ENCODE measurements at regions not wholly inside any gene's neighbourhood (a gene's known extent, or its start where the extent isn't known, plus 50 kb on each side); places are given as distances from the start of the nearest gene placed in this dataset.

DNA sequence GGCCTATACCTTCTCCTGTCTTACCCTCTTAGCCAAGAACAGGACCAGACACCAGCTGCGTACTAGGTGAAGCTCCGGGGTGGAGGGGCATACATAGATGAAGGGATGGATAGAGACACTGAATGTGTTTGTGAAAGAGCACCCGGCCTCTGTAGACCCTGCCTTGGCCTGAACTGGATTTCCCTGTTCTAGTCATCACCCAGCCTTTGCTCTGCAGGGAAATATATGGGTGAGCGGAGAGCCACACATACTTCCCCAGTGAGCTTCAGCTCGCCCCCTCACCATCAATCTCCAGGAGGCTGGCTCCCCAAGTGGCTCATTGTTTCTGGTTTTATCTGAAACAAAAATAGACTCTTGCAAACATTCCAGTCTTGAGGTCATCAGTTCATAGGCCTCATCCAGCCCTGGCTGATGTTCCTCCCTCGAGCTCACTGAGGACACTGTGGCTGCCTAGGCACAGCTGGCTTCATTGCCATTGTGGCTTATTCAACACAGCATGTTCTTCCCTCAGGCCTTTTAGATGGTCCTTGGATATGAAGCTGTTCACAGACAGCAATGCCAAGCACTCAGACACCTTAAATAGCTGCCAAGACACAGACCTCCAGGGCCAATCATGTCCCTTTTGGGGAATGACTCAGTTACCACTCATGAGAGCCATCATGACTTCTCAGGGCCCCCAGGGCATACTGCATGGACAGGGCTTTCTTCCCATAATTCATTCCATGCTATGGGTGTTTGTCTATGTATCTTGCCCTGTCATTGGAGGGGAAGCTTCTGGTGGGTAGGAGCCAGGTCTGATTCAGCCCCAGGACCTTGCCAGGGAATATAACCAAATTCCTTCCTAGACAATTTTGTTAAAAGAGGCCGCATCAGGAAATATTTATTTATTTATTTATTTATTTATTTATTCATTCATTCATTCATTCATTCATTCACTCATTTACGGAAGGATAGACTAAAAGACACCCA is 82.4 kb downstream of the TTC32 start:
- 95% methylated on average over 3 of the region's 8 CpGs for WGBS (ENCODE audit: insufficient coverage)
- Histone ChIP-seq H3K9me3 (ENCODE audit: control extremely low read depth in 1 of 5, control insufficient read depth in 4 of 5, insufficient read depth in 2 of 5, low read depth in 1 of 5, low read length in 4 of 5) (peaks cover 0 to 2% (median 0%) of the 10 kb centered on the region in 5 experiments), H3K27ac (ENCODE audit: insufficient read depth in 1 of 2, low read depth in 1 of 2, low read length in 2 of 2, poor library complexity in 1 of 2, severe bottlenecking in 2 of 2) (no peak overlapping the region), H3K4me3 (ENCODE audit: control insufficient read depth in 1 of 7, extremely low read depth in 1 of 7, insufficient read depth in 4 of 7, low read depth in 2 of 7, low read length in 6 of 7) (no peak overlapping the region), H3K4me1 (ENCODE audit: control extremely low read depth in 1 of 4, control insufficient read depth in 4 of 4, insufficient read depth in 4 of 4, low read length in 3 of 4) (no peaks in the 10 kb centered on the region), H3K27me3 (replicated peaks in 2 of 5; ENCODE audit: control insufficient read depth in 4 of 5, insufficient read depth in 5 of 5, low read length in 4 of 5) (no peaks in the 10 kb centered on the region), H3K36me3 (ENCODE audit: control insufficient read depth in 4 of 4, insufficient read depth in 4 of 4, low read length in 3 of 4) (no peaks in the 10 kb centered on the region)
- CTCF ChIA-PET: no interaction called here
- POLR2A ChIA-PET: no interaction called here
- no peak for DNase-seq

DNA sequence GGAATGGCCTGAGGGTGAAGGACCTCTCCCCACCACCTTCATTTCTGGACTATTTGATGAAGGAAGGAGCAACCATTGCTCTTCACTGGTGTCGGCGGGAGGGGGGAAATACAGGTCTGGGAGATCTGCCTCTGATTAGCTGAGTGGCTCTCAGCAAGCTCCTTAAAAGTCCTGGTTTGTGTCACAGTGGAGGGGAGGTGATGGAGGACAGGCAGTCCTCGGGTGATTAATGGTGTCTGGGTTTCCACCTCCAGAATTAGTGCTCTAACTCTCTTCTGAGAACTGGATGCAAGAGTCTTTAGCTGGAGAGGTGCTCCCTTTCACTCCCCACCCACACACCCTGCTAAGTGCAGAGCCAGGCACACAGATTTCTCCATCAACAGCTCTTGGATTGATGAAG is 83.2 kb downstream of the TTC32 start:
- no CpG with 5 or more reads among the region's 3 CpGs for WGBS (ENCODE audit: insufficient coverage)
- no peak overlapping the region for H3K4me3 ChIP-seq (ENCODE audit: control insufficient read depth in 1 of 7, extremely low read depth in 1 of 7, insufficient read depth in 4 of 7, low read depth in 2 of 7, low read length in 6 of 7)

DNA sequence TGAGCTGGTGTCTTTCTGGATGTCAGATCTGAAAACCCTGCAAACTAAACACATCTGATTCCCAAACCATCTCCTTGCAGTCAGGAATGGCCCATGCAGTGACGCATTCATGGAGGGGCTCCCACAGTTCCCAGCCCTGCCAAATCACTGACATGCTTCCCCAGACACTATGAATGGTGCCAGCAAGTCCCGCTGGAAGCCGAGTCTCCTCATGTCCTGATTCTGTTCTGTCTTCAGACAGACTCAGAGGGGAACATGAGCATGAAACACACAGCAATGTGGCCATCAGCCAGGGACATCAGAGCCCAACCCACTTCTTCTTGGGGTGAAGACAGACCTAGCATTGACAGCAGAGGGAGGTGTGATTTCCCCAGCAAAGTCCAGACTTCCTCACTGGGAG is 83.7 kb downstream of the TTC32 start:
- ChIA-PET CTCF (no interaction called here), POLR2A (no interaction called here)
- 93% methylated on average over 3 of the region's 3 CpGs for WGBS (ENCODE audit: insufficient coverage)

More for the DNA sequence above, 83.2 kb downstream of the TTC32 start:
- Histone ChIP-seq H3K4me1 (ENCODE audit: control extremely low read depth in 1 of 4, control insufficient read depth in 4 of 4, insufficient read depth in 4 of 4, low read length in 3 of 4) (no peaks in the 10 kb centered on the region), H3K27ac (ENCODE audit: insufficient read depth in 1 of 2, low read depth in 1 of 2, low read length in 2 of 2, poor library complexity in 1 of 2, severe bottlenecking in 2 of 2) (no peak overlapping the region), H3K9me3 (ENCODE audit: control extremely low read depth in 1 of 5, control insufficient read depth in 4 of 5, insufficient read depth in 2 of 5, low read depth in 1 of 5, low read length in 4 of 5) (peaks cover 0 to 2% (median 0%) of the 10 kb centered on the region in 5 experiments), H3K27me3 (replicated peaks in 2 of 5; ENCODE audit: control insufficient read depth in 4 of 5, insufficient read depth in 5 of 5, low read length in 4 of 5) (no peaks in the 10 kb centered on the region), H3K36me3 (ENCODE audit: control insufficient read depth in 4 of 4, insufficient read depth in 4 of 4, low read length in 3 of 4) (no peaks in the 10 kb centered on the region)
- CTCF ChIA-PET: no interaction called here
- DNase-seq: no peak
- POLR2A ChIA-PET: no interaction called here

DNA sequence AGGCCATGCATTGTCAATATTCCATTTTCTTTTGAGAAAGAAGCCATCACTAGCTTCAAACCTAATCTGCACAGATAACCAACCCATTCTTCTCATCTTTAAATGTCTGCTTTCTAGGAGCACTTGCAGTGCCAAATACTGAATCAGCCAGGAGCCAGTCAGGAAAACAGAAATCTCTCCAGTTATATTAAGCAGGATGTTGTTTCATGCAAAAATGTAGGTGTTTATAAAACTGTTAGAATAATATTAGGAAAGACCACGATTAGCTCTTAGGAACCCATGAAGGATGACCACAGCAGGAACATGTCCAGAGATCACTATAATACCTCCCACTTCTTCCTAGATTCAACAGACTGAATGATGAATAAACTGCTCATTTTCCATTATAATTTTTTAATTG is 86.0 kb downstream of the TTC32 start:
- CTCF ChIA-PET: no interaction called here
- WGBS (ENCODE audit: insufficient coverage): no CpG with 5 or more reads among the region's 1 CpG
- Histone ChIP-seq H3K36me3 (ENCODE audit: control insufficient read depth in 4 of 4, insufficient read depth in 4 of 4, low read length in 3 of 4) (no peaks in the 10 kb centered on the region), H3K4me3 (ENCODE audit: control insufficient read depth in 1 of 7, extremely low read depth in 1 of 7, insufficient read depth in 4 of 7, low read depth in 2 of 7, low read length in 6 of 7) (no peak overlapping the region), H3K4me1 (ENCODE audit: control extremely low read depth in 1 of 4, control insufficient read depth in 4 of 4, insufficient read depth in 4 of 4, low read length in 3 of 4) (no peaks in the 10 kb centered on the region), H3K9me3 (ENCODE audit: control extremely low read depth in 1 of 5, control insufficient read depth in 4 of 5, insufficient read depth in 2 of 5, low read depth in 1 of 5, low read length in 4 of 5) (peaks cover 0 to 2% (median 0%) of the 10 kb centered on the region in 5 experiments), H3K27me3 (replicated peaks in 2 of 5; ENCODE audit: control insufficient read depth in 4 of 5, insufficient read depth in 5 of 5, low read length in 4 of 5) (peaks cover 0 to 4% (median 0%) of the 10 kb centered on the region in 5 experiments), H3K27ac (ENCODE audit: insufficient read depth in 1 of 2, low read depth in 1 of 2, low read length in 2 of 2, poor library complexity in 1 of 2, severe bottlenecking in 2 of 2) (no peak overlapping the region)
- POLR2A ChIA-PET: no interaction called here
- DNase-seq: no peak

More for the DNA sequence above, 83.7 kb downstream of the TTC32 start:
- DNase-seq: no peak
- no peak overlapping the region for H3K27ac ChIP-seq (ENCODE audit: insufficient read depth in 1 of 2, low read depth in 1 of 2, low read length in 2 of 2, poor library complexity in 1 of 2, severe bottlenecking in 2 of 2)
- H3K4me1 ChIP-seq (ENCODE audit: control extremely low read depth in 1 of 4, control insufficient read depth in 4 of 4, insufficient read depth in 4 of 4, low read length in 3 of 4): no peaks in the 10 kb centered on the region
- no peaks in the 10 kb centered on the region for H3K36me3 ChIP-seq (ENCODE audit: control insufficient read depth in 4 of 4, insufficient read depth in 4 of 4, low read length in 3 of 4)
- peaks cover 0 to 2% (median 0%) of the 10 kb centered on the region in 5 experiments for H3K9me3 ChIP-seq (ENCODE audit: control extremely low read depth in 1 of 5, control insufficient read depth in 4 of 5, insufficient read depth in 2 of 5, low read depth in 1 of 5, low read length in 4 of 5)
- no peak overlapping the region for H3K4me3 ChIP-seq (ENCODE audit: control insufficient read depth in 1 of 7, extremely low read depth in 1 of 7, insufficient read depth in 4 of 7, low read depth in 2 of 7, low read length in 6 of 7)
- H3K27me3 ChIP-seq (replicated peaks in 2 of 5; ENCODE audit: control insufficient read depth in 4 of 5, insufficient read depth in 5 of 5, low read length in 4 of 5): peaks cover 0 to under 1% (median 0%) of the 10 kb centered on the region in 5 experiments

DNA sequence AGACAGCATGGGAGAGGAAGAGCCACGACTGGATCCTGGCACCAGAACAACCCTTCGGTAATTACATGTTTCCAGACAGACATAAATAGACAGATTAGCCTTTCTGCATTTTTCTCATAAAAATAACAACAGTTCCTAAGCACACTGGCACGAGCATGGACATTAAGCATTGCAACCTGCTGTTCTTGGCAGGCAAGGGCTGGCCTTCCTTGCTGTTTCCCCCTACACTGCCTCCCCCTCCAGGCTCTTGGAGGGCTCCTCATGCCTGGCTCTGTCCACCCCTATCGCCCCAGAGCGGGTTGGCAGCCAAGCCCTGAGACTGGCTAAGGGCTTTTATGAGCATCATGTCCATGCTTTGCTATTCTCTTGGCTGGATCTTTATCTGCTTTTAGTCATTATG is 89.6 kb downstream of the TTC32 start:
- CTCF ChIA-PET: no interaction called here
- H3K9me3 ChIP-seq (ENCODE audit: control extremely low read depth in 1 of 5, control insufficient read depth in 4 of 5, insufficient read depth in 2 of 5, low read depth in 1 of 5, low read length in 4 of 5): peaks cover 0 to 1% (median 0%) of the 10 kb centered on the region in 5 experiments

DNA sequence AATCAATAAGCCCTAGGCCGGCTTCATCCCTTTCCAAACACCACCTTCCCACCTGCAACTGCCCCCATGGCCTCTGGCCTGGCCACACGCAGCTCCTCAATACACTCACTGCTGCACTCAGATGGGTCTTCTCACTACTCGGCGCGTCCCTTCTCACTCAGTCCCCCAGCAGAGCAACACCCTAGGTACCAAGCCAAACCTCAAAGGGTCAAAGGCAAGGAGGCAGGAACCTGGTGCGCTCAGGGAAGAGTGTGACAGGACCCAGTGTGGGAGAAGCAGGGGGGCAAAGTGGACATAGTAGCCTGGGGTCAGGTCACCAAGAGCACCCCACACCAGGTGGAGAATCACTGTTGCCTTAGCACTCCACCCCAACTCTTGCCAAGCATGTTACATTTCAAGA is 90.6 kb downstream of the TTC32 start:
- WGBS (ENCODE audit: insufficient coverage): 96% methylated on average over 3 of the region's 6 CpGs
- Histone ChIP-seq H3K4me1 (ENCODE audit: control extremely low read depth in 1 of 4, control insufficient read depth in 4 of 4, insufficient read depth in 4 of 4, low read length in 3 of 4) (no peaks in the 10 kb centered on the region), H3K4me3 (ENCODE audit: control insufficient read depth in 1 of 7, extremely low read depth in 1 of 7, insufficient read depth in 4 of 7, low read depth in 2 of 7, low read length in 6 of 7) (no peak overlapping the region), H3K9me3 (ENCODE audit: control extremely low read depth in 1 of 5, control insufficient read depth in 4 of 5, insufficient read depth in 2 of 5, low read depth in 1 of 5, low read length in 4 of 5) (no peaks in the 10 kb centered on the region), H3K27me3 (replicated peaks in 2 of 5; ENCODE audit: control insufficient read depth in 4 of 5, insufficient read depth in 5 of 5, low read length in 4 of 5) (peaks cover 0 to 5% (median 0%) of the 10 kb centered on the region in 5 experiments), H3K27ac (ENCODE audit: insufficient read depth in 1 of 2, low read depth in 1 of 2, low read length in 2 of 2, poor library complexity in 1 of 2, severe bottlenecking in 2 of 2) (no peak overlapping the region), H3K36me3 (ENCODE audit: control insufficient read depth in 4 of 4, insufficient read depth in 4 of 4, low read length in 3 of 4) (no peaks in the 10 kb centered on the region)
- CTCF ChIA-PET: no interaction called here
- no peak for DNase-seq
- POLR2A ChIA-PET: no interaction called here

More for the DNA sequence above, 89.6 kb downstream of the TTC32 start:
- Histone ChIP-seq H3K4me3 (ENCODE audit: control insufficient read depth in 1 of 7, extremely low read depth in 1 of 7, insufficient read depth in 4 of 7, low read depth in 2 of 7, low read length in 6 of 7) (no peak overlapping the region), H3K27me3 (replicated peaks in 2 of 5; ENCODE audit: control insufficient read depth in 4 of 5, insufficient read depth in 5 of 5, low read length in 4 of 5) (peaks cover 0 to 5% (median 0%) of the 10 kb centered on the region in 5 experiments), H3K36me3 (ENCODE audit: control insufficient read depth in 4 of 4, insufficient read depth in 4 of 4, low read length in 3 of 4) (no peaks in the 10 kb centered on the region), H3K27ac (ENCODE audit: insufficient read depth in 1 of 2, low read depth in 1 of 2, low read length in 2 of 2, poor library complexity in 1 of 2, severe bottlenecking in 2 of 2) (no peak overlapping the region), H3K4me1 (ENCODE audit: control extremely low read depth in 1 of 4, control insufficient read depth in 4 of 4, insufficient read depth in 4 of 4, low read length in 3 of 4) (no peaks in the 10 kb centered on the region)
- POLR2A ChIA-PET: interaction anchor here (0.5 kb wide), 1 partner anchor 1162 kb away, joined by 3 read pairs; no protein-coding TSS in a partner anchor
- no peak for DNase-seq
- WGBS (ENCODE audit: insufficient coverage): 98% methylated on average over 3 of the region's 5 CpGs

DNA sequence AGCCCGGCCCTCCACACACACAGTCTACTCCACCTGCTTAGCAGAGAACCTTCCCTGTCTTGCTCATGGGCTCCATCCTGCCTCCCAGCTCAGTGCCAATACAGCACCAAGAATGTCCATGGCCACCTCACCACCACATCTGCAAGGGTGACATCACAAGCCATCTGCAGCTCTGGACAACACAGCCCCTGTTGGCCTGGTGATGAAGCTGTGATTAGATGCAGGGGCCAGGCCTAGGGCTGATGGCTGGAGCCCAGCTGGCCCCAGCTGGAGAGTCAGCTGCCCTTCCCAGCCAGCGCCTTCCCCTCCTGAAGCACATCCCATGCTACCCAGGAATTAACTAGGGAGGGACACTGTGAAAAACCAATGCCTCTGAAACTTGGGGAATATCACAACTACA is 91.1 kb downstream of the TTC32 start:
- DNase-seq: no peak
- H3K4me3 ChIP-seq (ENCODE audit: control insufficient read depth in 1 of 7, extremely low read depth in 1 of 7, insufficient read depth in 4 of 7, low read depth in 2 of 7, low read length in 6 of 7): no peak overlapping the region
- no peaks in the 10 kb centered on the region for H3K4me1 ChIP-seq (ENCODE audit: control extremely low read depth in 1 of 4, control insufficient read depth in 4 of 4, insufficient read depth in 4 of 4, low read length in 3 of 4)
- H3K9me3 ChIP-seq (ENCODE audit: control extremely low read depth in 1 of 5, control insufficient read depth in 4 of 5, insufficient read depth in 2 of 5, low read depth in 1 of 5, low read length in 4 of 5): no peaks in the 10 kb centered on the region
- no peak overlapping the region for H3K27ac ChIP-seq (ENCODE audit: insufficient read depth in 1 of 2, low read depth in 1 of 2, low read length in 2 of 2, poor library complexity in 1 of 2, severe bottlenecking in 2 of 2)
- ChIA-PET CTCF (no interaction called here), POLR2A (no interaction called here)
- peaks cover 0 to 5% (median 0%) of the 10 kb centered on the region in 5 experiments for H3K27me3 ChIP-seq (replicated peaks in 2 of 5; ENCODE audit: control insufficient read depth in 4 of 5, insufficient read depth in 5 of 5, low read length in 4 of 5)
- no peaks in the 10 kb centered on the region for H3K36me3 ChIP-seq (ENCODE audit: control insufficient read depth in 4 of 4, insufficient read depth in 4 of 4, low read length in 3 of 4)
- WGBS (ENCODE audit: insufficient coverage): 86% methylated on average over 2 of the region's 2 CpGs
